HS-27A (cell line): ENCODE measurements at regions not wholly inside any gene's neighbourhood (a gene's known extent, or its start where the extent isn't known, plus 50 kb on each side); places are given as distances from the start of the nearest gene placed in this dataset.

Experiments used
- DNase-seq: peaks from one replicate; pipeline ENCODE4 v3.0.0-alpha.2; 2012; ENCODE audit warnings: low read depth, missing footprints

DNA sequence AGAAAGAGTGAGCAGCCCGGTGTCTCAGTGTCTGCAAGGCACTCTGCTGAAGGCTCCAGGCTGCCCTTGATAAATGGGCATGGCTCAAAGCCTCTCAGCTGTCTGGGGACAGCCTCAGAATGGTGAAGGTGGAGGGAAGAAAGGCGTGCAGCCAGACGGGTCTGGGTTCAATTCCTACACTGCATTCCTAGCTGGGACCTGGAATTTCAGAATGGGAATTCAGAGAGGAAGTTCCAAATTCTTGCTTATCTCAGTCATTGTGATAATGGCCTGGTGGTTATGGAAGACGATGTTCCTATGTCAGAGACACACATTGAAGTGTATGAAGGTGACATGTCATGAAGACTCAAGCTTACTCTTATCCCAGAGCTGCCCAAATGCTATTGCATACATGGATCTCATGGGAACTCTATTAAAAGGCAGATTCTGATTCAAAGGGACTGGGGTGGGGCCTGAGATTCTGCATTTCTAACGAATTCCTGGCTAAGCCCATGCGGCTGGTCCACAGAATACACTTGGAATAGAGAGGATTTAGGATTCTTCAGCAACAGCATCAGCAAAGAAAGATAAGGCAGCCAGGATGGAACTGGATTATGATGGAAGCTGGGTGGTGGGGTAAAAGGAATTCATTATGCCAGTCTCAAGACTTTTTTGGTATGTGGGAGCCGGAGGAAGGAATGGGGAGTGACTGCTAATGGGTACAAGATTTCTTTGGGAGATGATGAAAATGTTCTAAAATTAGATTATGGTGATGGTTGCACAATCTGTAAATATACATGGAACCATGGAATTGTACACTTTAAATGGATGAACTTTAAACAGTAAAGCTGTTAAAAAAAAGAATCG lies 82.6 kb upstream of the ZMIZ1 start:
- DNase-seq = no peak

DNA sequence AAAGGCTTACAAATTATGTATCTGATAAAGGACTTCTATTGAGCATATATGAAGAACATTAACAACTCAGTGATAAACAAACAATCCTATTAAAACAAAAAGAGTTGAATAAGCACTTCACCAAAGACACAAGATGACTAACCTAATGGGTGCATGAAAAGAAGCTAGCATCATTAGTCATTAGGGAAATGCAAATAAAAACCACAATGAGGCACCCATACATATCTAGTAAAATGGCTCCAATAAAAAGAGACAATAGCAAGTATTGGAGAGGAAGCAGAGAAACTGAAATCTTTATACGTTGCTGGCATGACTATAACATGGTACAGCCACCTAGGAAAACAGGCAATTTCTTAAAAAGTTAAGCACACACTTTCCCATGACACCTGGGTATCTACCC lies 77.6 kb upstream of the ZMIZ1 start:
- DNase-seq = no peak

DNA sequence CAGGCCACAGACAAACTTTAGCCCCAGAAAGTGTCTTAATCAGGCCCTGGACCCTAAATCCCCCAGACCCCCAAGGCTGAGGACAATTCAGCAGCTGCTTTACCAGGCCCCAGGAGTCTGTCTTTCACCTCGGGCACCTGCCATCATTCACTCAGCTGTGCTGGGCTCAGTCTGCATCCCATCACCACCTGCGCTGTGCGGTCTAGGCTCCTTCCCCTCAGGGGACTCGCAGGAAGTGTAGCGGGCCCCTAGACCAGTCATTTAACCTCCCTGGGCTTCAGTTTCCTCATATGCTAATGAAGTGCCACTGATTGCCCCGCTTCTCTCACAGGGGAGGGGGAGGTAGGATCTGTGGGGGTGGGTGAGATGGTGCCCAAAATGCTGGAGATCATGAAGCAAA lies 76.4 kb upstream of the ZMIZ1 start:
- no peak for DNase-seq

DNA sequence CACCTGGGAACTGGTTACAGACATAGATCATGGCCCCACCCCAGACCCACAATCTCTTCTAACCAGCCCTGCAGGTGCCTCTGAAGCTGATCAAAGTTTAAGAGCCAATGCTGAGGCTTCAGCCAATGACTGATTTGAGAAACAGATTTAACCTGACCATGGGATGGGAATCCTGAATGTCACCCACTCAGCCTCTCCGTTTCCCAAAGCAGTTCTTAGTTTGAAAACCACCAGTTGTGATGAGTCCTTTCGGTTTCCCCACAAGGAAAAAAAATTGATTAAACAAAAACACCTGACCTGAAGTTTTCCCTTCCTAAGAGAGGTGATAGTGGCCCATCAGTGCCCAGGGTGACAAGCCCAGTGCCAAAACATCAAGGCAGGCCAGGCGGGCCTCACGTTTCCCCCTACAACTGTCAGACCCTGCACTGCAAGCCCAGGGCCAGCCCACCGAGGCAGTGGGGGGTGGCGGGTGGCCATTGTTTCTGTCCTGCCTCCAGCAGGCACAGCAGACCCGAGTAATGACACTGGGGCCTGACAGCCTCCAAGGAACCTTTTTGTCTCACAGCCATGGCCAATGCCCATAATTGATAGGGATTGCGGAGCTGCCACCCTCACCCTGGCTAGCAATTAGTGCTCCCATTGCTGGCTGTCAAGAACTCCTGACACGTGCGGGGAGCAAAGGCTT lies 75.4 kb upstream of the ZMIZ1 start:
- DNase-seq = no peak

DNA sequence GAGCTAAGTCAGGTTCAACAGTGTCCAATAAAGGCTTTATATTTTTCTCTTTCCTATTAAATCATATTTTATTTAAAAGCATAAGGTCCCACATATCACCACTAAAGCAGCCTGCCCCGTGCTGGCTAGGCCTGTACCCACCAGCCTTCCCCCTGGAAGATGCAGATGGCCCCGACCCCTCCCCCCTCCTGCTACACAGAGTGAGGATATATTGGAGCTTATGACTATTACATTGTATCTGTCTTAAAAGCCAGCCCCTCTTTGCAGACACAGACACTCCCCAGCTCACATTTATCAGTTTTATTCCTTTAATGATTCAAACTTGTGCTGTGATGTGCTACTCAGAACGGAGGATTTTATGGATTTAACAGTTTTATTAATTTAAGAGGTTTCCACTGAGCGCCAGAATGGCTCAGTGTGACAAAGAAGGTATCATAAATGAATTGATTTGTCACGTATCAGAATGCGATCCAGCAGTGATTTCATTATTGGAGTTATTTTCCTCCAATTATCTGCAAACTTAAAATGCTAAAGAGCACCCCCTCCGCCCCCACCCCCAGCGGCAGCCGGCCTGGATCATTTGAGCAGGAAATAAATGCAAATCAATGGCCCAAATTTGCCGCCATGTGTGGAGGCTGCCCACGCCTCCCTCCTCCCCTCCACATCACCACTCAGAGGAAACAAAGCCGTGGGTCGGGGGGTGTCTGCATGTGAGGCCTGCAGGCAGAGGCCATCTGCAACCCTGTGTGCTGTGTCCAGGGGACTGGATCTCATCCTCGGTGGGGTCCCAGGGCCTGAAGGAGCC lies 72.6 kb upstream of the ZMIZ1 start:
- no peak for DNase-seq

DNA sequence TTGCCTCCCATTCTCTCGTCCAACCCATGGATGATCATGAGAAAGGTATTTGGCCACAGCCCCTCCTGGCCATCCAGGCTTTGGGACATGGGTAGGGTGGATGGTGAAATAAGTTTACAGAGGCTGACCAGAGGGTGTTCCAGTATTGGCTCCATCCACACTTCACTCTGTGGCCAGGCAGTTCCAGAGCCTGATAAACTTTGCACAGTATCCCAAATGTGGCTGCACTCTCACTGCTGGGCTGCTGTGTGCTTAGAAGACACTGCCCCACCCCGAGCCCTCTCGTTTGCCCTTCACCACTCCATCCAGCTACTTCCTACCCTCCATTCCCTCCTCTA lies 72.0 kb upstream of the ZMIZ1 start:
- no peak for DNase-seq

DNA sequence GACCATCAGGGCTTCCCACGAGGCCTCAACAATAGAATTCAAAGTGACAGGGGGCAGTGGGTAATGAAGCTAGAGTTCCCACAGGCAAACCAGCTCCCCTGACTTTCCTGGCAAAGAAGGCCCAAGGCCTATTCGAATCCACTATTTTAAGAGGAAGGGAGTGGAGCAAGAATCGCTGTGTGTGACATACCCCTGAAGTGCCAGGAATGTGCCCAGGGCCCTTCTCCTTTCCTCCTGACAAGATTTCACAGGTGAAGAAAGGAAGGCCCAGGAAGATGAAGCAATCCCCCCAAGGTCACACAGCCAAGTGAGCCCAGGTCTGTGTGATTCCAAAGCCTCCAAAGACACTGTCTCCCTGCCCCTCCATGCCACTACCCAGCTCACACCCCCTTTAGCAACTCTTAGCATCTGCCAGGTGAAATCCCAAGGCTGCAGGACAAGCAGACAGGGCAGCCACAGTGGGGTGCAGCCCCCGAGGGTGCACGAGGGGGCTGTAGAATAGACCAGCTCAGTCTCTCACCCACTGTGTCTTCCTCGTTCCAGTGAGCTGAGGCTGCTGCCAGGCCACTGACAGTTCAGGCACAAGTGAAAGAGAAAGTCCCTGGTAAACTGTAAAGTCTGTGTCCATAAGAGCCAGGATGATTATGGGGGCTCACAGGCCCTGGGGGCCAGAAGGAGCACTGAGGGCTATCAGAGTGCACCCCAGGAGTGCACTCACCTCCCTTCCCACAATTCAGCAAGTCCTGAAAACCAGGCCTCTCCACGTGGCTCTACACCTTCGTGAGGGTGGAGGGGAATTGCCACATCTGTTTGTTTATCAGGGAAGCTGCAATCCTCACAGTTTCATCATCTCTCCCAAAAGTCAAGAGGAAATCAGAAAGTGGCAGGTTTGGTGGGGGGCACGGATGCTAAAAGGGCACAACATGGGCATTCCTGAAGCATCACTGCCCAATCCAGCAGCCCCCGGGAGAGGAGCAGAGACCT lies 70.8 kb upstream of the ZMIZ1 start:
- DNase-seq = no peak

DNA sequence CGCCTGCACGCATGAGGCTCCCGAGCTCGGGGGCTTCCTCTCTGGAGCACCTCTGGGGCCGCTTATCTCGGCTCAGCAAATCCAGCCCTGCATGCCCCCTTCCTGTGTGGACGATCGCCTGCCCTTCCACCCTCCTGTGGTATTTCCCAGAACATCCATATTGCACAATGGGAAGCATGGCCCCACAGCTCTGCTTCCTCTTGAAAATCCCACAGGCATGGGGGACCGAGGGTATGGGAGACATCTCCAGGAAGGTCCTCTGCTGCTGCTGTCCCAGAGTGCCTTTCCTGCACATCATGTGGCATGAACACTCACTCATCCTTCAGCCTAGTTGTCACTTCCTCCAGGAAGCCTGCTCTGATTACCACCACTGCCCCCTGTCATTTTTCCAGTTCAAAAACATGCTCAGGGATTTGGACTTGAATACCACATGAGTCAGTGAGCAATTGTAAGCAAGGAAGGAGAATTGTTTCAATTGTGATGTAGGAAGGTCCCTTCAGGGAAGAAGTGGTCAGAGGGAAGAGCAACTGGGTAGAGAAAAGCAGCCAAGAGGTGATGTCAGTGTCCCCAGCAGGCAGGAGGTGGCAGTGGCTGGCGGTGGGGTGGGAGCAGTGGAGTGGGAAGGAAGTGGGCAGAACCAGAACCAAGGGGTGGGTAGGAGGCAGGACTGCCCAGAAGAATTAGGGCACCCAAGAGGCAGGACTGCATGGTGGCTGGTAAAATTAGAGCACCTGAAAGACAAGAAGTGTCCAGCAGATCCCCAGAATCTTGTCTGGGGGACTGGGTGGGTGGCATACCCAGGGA lies 67.5 kb upstream of the ZMIZ1 start:
- no peak for DNase-seq

DNA sequence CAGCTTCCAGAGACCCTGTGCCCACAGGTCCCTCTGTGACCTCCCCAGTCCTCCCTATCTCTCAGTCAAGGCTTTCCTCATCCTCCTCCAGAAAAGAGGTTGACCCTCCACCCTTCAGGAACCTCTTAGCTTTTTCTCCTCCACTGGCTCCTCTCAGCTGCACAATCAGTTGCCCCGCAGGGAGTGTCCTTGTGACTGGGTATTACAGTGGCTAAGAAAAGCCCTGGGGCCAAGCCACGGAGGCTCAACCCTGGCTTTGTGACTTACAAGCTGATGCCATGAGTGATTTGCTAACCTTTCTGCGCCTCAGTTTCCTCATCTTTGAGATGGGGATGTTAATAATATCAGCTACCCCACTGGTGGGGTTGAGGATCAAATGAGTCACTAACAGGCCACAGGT lies 66.4 kb upstream of the ZMIZ1 start:
- no peak for DNase-seq

DNA sequence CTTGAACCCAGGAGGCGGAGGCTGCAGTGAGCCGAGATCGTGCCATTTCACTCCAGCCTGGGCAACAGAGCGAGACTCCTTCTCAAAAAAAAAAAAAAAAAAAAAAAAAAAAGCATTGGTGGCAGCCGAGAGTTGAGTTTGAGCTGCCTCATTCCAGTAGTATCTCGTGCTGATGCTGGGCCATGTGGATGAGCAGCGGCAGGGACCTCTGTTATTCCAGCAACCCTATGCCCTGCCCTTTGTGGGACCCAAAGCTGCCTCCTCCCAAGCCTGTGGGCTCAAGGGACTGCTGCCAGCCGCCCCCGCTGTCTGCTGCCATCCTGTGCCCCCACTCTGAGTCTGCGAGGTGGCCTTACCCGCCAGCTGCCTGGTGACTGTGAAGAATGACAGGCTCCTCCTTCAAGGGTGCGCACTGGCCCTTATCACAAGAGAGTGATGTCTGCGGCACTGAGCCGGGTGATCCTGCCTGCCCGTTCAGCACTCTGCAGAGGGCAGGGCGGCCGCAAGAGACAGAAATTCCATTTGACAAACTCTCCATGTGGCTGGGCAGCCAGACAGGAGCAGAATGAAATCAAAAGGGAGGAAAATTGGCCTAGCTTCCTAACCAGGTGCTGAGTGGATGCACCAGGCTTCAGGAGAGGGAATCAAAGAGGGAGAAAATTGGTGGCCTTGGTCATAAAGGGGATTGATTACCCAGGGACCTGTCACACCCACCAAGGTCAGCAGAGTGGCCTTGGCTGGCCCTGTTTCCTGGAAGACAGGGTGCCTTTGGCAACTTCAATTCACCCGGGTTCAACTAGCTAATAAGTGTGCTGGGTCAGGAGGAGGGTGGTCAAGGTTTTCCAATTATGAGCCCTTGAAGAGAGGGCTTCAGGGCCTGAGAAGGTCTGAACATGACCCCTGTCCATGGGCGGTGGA lies 65.3 kb upstream of the ZMIZ1 start:
- no peak for DNase-seq

DNA sequence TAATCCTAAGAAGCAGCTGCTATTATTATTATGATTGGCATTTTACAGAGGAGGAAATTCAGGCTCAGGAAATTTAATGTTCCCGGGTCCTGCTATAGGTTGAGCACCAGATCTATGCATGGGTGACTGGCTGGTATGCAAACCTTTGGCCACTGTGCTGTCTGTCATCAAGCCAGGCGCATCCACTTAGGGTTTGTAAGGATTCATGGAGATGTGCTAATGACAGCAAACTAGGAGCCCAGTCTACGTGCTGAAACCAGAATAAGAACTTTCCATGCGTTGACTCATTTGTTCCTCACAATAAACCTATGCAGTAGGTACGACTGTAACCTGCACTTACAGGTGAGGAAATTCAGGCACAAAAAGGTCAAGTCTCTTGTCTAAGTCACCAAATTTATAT lies 64.5 kb upstream of the ZMIZ1 start:
- no peak for DNase-seq

DNA sequence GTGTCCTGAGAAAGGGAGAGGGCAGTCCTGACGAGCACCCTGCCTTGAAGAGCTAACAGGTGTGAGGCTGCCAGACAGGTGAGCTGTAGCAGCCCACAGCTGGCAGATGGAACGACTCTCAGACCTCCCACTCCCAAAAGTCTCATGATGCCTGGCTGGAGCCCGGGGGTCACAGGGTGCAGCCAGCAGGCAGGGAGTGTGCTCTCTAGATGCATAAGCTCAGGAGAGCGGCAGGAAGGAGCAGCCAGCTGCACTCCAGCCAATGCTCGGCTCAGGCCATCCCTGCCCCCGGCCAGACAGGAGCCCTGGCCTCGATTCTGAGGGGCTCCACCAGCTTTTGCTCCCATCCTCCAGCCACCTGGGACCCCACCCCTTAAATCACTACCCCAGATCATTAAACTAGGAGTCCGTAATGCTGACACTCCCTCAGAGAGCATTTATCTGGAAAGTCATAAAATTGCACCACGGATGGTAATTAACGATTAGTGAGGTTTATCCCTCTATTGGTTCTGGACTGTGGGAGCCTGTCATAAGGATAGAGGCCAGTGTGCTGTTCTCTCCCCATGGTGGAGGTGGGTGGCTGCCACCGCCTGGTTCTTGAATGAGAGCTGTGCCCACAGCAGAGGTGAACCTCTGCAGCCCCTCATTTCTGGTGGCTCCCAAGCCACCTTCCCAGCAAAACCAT lies 63.5 kb upstream of the ZMIZ1 start:
- no peak for DNase-seq

DNA sequence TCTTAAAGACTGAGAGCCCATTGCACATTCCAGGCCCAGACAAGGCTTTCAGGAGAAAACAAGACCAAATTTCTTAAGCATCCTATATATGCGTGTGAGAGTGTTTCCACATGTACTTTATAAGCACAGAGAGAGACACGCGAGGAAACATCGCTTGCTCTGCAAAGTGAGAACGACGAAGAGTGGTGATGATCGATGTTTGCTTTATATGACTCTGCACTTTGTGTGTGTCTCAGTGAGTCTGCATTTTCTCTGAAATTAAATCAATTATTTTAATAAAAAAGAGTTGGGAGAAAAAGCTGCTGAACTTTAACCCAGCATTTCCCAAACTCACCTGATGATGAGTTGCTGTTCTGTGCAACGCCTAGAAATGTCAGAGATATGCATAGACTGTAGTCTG lies 61.7 kb upstream of the ZMIZ1 start:
- DNase-seq = no peak

DNA sequence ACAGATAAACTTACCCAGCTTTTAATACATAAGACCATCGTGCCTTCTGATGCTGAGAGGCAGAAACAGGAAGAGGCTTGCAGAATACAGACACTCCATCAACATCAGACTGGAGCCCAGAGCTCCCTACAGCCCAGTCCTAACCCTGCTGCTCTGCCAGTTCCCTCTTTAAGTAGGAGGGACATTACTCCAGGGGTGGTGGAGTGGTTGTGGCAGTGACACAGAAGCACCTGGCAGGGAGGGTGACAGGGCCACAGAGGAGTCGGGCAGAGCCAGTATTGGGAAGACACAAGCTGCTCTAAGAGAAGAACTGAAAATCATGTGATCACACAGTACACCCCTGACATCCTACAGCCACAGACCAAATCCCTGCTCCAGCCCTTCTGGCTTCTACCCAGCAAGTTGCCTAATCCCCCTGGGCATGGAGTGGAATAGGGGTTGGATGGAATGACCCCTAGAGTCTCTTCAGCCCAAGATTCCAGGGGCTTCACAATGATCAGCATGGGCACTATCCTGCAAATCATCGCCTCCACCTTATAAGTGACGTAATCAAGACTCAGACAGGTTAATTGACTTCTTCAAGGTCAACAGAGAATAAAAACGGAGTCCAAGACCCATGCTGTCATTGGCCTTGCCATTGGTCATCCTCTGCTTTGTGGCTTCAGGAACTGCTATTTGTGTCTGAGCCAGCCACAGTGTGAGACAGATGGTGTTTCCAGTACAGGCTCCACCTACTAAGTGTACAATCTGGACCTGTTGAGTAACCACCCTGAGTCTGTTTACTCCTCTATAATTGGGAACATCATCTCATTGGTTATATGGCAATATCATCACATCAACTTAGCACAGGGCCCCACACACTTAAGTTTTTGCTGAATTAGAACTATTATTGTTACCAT lies 61.1 kb upstream of the ZMIZ1 start:
- no peak for DNase-seq

DNA sequence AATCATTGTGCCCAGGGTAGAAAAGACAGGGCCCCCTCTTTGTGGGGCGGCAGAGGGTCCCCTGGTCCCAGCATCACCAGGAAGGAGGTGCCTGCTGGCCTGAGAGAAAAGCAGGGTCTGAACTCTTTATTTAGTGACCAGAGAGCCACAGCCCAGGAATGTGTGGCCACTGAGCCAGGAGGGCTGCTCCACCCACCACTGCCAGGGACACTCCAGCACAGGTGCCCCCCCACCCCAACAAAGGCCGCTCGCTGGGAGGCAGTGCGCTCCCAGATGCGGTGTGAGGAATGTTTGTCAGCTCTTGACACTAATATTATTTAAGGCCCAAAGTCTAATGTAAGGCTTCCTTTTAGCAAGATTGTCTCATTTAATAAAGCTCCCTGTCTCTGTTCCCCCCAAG lies 59.6 kb upstream of the ZMIZ1 start:
- no peak for DNase-seq

DNA sequence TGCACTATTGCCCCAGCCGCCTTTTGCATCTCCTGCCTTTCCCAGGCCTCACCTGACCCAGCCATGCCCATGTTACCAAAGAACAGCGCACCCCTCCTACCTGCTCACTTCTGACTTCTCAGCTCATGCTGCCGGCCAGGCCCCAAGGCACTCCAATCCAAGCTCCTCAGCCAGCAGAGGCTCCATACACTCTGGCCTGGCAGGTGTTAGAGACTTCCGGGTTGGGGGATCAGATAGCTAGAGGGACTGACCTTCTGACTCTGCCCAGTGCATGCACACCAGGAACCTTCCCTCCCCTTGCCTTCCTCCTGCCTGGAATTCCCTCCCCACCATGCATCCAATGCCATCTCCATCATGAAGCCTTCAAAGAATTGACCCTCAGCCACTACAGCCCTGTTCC lies 56.2 kb upstream of the ZMIZ1 start:
- DNase-seq = no peak

DNA sequence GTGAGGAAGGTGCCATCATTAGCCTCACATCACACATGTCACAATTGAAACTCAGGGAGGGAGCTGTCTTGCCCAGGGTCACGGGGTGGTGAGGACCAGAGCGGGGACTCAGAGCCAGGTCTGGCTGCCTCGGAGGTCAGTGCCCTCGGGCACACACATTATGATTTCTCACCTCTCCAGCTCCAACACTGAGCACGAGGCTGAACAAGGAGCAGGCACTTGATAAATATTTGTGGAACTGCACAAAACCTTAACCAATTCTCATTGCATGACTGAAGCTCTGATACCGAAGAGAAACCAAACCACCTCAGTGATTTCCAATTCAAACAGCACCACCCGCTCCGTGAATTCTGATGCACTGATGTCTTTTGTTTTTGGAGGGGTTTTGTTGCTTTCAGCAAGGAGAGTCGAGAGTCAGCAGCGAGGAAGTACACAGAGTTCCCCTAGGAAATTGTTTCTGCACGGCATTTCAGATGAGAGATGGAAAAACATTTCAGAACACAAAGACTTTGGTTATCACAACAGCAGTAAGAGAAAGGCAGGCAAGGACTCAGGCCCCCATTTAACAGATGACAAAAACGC lies 55.3 kb upstream of the ZMIZ1 start:
- no peak for DNase-seq

DNA sequence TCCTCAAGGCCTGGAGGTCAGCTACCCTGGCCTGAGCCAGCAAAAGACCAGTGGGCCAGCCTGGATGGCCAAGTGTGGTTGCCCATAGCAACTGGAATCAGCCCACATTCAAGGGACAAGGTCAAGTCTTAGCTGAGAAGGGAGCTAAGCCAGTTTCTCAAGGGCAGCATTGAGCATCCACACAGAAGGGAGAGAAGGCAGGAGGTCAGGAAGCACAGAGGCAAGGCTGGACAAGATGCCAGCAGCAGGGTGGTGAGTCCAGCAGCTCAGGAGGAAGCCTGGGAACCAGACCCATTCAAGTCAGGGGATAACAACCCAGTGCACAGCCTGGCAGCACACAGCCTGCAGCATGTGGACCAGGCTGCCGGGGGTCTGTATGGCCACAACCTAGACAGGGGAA lies 54.0 kb upstream of the ZMIZ1 start:
- DNase-seq = no peak
